GM21423 (cell line): ENCODE measurements at regions not wholly inside any gene's neighbourhood (a gene's known extent, or its start where the extent isn't known, plus 50 kb on each side); places are given as distances from the start of the nearest gene placed in this dataset.
"Not testable (repeated sequence)": the region's sequence is repeated elsewhere in the genome, so short reads cannot be mapped to it uniquely, and the experiment has no call there.

Source experiments
- ATAC-seq: cut with Tn5 transposase; IDR thresholded peaks from one replicate; pipeline ENCODE4 v1.9.1; 2021; ENCODE audit warnings: mild to moderate bottlenecking, moderate library complexity; ENCODE audit not compliant: unreplicated experiment

DNA sequence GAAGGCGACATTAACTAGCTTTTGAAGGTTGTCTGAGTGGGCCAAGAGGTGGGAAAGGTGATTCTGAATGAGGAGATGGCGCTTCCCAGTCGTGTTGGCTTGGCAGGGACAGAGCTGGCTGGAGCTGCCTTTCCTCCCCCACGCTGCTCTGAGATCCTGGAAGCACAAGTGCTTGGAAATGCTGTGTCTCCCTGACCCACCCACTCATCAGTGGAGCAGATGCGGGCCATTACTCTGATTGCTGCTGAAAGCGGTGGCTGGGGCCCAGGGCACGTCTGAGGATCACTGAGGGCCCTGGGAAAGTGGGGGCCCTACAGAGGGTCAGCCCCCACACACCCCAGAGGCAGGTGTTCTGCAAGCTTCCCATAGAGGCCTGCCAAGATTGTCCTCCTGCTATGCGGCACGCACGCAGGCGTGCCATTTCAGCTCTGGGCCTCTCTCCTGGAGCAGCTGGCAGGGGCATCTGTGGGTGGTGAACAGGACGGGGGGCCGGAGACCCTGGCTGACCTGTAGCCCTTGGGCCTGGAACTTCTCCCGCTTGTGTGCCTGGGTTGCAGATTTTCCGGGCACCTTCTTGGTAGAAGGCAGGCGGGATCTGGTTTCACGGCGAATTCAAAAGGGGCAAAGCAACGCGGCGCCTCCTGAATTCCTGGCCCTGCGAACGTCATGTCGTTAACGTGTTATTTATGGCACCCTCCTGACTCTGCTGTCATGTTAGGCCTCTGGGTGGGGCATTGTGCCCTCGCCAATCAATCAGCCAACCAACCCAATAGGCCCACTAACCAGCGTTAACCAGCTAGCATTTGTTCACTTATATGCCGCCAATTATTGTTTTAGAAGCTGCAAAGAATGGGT is 133.8 kb upstream of the TBX3 start:
- no peak for ATAC-seq

DNA sequence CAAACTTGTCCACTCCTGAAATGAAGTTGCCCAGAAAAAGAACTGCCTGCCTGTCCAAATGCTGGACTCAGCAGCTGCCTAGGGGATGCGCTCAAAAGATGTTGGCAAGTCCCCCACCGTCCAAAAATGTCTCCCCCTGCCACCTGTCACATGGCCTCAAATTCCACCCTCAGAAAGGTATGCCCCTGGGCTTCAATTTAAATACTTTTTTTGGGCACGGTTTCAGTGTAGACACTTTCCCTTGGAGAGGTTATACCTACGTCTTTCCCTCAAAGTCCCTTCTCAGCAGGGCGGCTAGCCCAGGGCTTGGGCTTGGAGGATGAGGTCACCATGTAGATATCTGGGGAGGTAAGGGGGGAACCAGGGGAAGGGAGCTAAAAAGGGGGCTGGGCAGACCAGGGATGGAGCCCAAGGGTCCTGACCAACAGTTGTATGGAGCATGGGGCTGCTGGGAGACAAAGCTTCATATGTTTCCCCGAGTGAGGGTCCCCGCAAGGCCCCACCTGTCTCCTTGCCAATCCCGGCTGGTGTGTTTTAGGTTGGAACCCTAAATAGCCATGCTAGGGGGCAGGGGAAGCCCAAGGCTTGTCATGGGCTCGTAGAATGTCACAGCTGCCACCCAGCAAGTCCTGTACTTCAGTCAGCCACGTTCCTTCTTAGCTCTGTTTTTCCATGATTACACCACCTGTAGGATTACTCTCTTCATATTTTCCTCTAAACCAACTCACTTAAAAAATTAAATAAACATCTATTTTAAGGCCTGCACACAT is 131.2 kb upstream of the TBX3 start:
- ATAC-seq, result no peak

DNA sequence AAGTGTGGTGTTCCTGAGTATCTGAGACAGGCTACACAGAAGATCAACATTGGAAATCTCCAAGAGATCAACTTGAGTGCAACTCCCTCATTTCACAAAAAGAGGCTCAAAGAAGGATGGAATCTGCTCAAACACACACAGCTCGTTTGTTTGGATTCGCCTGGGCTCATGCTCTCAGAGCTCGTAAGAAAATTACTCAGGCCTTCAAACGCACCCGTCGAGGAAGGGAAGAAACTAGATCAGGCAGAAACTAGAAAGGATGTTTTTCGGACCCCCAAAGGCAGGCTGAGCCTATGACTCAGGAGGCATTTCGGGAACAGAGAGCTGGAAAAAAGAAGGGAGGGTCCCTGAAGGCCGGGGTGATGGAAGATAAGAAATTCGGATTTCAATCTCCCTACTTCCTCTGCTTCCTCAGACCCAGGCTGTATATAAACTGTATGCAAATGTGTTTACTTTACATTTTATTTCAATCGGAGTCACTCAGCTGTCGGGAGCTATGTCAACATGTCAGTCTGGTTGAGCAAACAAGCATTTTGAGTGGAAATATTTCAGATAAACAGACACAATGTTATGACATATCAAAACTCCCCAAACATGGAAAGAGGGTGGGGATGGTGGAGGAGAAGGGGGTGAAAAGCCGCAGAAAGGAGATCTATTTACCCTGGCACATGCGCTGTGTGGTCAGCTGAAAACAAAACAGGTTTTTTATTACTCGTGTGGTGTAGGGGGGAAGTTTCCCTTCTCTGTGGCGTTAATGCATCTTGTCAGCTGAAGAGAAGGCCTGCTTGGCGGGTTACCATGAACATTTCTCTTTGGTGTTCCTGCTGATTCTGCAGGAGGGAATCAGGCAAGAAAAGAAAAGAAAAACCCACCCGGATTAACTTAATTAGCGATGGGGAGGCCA is 129.1 kb upstream of the TBX3 start:
- no peak for ATAC-seq

DNA sequence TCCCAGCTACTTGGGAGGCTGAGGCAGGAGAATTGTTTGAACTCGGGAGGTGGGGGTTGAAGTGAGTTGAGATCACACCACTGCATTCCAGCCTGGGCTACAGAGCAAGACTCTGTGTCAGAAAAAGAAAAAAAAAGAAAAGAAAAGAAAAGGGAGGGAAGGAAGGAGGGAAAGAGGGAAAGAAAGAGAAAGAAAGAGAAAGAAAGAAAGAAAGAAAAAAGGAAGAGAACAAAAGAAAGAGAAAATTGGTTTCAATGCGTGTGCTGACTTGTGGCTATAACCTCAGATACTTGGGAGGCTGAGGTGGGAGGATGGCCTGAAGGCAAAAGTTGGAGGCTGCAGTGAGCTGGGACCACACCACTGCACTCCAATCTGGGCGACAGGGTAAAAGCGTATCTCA is 128.4 kb upstream of the TBX3 start:
- no peak for ATAC-seq

DNA sequence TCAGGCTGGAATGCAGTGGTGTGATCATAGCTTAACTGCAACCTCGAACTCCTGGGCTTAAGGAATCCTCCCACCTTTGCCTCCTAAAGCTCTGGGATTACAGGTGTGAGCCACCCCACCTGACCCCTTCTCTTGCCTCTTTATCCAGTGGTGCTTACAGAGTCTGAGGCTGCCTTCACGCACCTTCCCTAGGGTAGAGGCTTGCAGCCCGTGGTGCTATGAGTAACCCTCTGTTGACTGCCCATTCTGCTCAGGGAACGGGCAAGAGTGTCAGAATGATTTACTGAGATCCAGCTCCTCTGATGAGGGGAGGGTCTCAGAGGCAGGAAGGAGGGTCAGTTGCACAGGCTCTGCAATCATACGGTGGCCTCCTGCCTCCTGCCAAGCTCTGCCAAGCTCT is 125.1 kb upstream of the TBX3 start:
- ATAC-seq, result no peak

DNA sequence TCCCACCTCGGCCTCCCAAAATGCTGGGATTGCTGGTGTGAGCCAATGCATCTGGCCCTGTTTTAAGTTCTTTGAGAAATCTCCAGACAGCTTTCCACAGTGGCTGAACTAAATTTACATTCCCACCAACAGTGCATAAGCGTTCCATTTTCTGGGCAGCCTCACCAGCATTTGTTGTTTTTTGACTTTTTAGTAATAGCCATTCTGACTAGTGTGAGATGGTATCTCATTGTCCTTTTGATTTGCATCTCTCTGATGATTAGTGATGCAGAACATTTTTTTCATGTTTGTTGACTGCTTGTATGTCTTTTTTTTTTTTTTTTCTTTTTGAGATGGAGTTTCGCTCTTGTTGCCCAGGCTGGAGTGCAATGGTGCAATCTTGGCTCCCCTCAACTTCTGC is 117.4 kb upstream of the TBX3 start:
- not testable (repeated sequence) for ATAC-seq

DNA sequence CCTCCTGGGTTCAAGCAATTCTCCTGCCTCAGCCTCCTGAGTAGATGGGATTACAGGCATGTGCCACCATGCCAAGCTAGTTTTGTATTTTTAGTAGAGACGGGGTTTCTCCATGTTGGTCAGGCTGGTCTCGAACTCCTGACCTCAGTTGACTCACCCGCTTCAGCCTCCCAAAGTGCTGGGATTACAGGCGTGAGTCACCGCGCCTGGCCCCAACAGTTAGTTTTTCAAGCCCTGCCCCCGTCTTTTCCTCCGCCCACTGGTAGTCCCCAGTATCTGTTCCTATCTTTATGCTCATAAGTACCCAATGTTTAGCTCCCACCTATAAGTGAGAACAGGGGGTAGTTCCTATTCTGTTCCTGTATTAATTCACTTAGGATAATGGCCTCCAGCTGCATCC is 116.6 kb upstream of the TBX3 start:
- ATAC-seq, result not testable (repeated sequence)

DNA sequence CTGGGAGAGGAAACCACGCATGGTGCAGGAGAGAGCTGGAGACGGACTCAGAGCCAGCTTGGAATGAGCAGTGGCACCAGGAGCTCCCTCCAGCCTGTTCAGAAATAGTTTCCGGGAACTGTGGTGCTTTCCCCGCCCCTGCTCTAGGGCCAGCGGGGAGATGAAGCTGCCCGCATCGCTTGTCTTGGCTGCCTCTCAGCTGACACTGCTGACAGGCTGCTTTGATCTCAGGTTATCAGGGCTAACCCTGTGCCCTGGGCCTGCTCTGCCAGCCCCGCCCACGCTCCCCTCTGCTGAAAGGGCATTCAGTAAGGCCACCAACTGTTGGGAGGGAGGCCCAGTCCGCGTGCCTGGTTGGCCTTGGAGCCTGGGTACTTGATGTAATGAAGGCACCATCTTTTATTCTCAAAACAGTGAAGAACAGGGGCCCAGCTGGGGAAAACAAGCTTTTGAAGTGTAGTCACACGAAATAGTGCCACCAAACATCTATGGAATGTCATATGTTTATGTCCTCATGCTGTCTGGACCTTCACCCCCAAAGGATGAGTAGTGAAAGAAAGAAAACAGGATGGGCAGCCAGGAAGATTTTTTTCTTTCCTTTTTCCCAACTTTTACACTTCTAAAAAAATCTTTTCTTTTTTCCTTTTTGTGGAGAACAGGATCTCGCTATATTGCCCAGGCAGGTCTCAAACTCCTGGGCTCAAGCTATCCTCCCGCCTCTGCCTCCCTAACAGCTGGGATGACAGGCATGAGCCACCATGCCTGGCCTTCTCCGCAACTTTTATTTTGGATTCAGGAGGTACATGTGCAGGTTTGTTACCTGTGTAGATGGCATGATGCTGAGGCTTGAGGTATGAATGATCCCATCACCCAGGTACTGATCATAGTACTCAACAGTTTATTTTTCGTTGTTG is 115.9 kb upstream of the TBX3 start:
- ATAC-seq, result no peak

DNA sequence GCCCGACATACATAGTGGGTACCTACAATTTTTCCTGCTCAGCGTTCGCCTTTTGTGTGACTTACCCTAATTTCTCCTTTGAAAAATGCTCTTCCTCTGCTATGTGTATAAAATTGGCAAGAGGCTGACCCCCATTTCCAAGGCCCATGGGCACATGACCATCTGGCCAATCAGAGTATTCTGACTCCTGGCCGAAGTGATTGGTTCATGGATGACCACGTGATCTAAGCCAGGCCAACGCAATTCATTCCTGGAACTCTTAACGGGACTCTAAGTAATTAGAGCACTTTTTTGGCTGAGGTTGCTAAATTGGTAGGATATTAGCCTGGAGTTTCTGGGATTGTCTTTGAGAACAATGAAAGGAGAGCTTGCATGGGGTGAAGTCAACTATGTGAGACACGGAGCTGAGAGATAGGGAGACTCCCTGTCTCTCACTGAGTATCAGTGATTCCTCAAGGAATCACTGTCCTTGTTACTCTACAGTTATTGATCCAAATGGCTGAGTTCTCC is 110.1 kb upstream of the TBX3 start:
- ATAC-seq, result no peak

DNA sequence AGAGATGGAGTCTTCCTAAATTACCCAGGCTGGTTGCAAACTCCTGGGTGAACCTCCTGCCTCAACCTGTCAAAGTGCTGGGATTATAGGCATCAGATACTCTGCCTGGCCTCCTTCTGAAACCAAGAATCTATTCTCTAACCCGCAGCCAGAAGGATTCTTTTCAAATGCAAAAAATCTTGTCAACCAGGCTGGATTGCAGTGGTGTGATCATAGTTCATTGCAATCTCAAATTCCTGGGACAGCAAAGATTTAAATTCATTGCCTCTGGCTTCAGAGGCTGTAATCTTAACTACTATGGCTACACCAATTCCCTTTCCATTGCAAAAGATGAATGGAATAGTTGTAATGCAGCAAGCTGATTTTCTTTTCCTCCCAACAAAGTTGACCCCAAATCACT is 106.3 kb upstream of the TBX3 start:
- ATAC-seq, result no peak

DNA sequence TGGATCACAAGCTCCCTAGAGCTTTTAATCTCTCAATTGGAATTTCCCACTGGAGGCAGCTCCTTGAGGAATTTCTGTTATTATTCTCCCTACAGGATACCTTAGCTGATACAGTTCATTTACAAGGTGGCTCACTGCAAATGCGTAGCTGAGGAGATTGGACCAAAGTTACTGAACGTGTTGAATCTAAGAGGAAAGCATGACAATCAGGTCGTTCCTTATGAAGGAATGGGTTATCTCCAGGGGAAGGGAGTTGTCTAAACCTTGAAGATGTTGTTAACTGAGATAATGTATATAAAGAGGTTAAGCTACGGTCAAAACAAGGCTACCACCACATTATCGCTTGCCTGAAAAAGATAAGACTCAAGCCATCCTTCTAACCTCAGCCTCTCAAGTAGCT is 105.8 kb upstream of the TBX3 start:
- ATAC-seq, result no peak

DNA sequence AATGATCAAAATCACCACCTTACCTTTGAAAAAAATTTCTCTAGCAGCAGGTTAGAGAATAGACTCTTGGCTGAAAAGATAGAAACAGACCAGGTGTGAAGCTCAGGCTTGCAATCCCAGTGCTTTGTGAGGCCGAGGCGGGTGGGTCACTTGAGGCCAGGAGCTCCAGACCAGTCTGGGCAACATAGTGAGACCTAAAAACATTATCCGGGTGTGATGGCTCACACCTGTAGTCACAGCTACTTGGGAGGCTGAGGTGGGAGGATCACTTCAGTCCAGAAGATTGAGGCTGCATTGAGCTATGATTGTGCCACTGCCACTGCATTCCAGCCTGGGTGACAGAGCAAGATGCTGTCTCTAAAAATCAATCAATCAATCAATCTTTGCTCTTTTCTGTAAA is 105.3 kb upstream of the TBX3 start:
- no peak for ATAC-seq

DNA sequence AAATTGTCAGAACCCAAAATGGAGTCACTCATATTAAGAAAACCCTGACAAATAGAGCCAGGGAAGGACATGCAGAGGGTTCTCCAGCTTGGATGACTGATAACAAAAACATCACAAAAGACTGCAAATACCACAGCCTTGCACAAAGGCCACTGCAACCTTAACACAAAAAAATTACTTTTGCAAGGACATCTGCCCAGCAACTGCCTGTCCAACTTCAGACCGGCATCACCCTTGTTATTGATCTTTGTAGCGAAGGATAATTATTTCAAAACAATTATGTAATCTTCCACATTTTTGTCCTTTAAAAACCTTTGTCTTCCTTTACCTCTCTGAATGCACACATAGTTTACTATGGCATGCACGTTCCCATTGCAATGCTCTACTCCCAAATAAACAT is 100.6 kb upstream of the TBX3 start:
- ATAC-seq, result no peak

DNA sequence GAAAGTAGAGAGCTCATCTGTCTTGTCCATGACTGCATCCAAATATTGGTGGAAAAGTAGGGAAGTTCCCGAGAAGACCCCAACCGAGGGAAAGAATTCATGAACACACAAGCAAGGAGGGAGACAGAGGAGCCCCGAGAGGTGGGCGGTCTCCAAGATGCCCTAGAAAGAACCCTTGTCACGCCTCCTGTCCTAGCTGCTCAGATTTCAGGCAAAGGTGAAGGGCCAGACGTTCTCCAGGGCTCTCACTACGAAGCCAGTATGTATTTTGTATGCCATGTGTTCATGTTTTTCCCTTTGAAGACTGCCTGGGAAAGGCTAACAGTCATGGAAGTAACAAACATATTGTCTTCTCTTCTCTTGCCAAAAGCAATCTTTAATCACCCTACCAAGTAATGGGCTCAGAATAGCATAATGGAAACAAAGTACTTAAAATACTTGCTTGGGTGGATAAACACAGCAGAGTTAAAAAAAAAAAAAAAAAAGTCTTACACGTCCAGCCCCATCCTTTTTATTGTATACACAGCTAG is 99.2 kb upstream of the TBX3 start:
- ATAC-seq, result no peak

DNA sequence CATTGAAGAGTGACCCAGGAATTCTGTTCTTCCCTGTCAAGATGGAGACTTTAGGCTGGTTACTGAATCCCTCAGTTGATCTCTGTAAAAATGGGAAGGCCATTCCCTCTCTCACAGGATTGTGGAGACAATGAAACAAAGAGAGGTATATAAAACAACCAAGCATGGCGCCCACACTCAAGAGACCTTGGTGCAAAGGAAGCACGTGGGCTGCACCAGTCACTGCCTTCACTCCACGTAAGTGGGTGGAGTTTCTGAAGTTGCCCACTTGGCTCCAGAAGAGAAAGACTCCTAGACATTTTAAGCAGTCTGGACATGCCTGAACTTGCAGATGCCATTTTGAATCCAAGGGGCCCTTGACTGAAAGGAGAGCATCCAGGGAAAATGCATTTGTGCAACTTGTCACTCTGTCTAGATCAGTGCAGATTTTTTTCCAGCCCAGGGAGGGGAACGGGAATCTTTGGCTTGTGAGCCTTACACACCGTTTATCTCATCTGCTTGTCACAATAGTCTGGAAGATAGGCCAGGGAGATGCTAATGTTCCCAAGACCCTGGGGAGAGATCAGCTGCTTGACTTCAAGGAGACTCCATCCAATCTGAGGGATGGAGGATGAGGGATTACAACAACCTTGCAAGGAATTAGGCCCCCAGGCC is 96.9 kb upstream of the TBX3 start:
- no peak for ATAC-seq

DNA sequence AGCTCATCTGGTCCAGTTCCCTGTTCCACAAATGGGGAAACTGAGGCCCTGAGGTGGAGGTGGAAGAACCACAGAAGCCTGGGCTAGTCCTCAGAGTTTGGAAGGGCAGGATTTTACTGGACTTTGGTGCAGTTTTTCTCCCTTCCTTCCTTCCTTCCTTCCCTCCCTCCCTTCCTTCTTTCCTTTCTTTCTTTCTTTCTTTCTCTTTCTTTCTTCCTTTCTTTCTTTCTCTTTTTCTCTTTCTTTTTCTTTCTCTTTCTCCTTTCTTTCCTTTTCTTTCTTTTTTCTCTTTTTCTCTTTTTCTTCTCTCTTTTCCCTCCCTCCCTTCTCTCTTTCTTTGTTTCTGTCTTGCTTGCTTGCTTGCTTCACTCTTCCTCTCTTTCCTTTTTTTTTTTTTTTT is 95.7 kb upstream of the TBX3 start:
- no peak for ATAC-seq

DNA sequence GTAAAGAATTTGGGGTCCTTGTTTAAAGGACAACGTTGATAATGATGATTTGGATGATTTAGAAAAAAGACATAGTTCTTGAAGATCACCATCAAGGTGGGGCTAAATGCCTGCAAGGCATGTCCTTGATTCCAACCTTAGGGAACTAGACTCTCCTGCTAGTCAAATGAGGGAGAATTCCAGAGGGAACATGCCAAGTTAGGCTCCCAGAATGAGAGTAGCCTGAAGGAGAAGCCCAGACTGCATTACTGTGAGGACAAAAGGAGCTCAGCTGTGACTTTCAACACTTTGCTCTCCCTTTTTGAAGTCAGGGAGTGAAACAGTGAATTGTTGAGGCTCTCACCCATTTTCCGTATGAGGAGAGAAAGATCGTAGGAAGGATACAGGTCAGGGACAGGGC is 95.2 kb upstream of the TBX3 start:
- no peak for ATAC-seq

DNA sequence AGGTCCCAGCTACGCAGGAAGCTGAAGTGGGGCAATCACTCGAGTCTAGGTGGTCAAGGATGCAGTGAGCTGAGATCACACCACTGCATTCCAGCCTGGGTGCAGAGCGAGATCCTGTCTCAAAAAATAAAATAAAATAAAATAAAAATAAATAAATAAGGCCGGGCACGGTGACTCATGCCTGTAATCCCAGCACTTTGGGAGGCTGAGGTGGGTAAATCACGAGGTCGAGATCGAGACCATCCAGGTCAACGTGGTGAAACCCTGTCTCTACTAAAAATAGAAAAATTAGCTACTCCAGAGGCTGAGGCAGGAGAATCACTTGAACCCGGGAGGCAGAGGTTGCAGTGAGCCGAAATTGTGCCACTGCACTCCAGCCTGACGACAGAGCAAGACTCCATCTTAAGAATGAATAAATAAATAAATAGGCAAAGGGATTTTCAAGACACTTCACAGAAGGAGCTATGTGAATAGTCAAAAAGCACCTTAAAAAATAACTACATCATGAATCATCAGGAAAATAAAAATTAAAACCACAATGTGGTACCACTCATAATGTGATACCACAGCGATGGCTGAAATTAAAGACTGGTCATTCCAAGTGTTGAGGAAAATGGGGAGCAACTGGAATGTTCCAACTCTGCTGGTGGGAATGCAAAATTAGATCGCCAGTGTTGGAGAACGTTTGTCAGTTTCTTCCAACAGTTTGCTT is 92.9 kb upstream of the TBX3 start:
- no peak for ATAC-seq

DNA sequence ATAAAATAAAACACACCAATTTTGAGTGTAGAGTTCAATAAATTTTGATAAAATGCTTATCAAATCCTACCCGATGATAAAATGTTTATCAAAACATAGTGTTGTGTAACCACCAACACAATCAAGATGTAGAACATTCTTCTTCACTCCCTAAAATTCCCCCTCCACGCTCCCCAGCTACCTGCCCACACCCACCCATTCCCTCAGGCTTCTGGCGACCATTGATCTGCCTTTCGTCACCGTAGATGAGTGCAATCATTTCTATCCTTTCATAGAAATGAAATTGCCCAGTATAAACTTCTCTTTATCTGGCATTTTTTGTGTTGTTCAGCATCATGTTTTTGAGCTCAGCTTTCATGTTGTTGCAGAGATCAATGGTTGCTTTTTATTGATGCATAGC is 90.7 kb upstream of the TBX3 start:
- ATAC-seq, result no peak
